ENCODE measurements at regions not wholly inside any gene's neighbourhood (a gene's known extent, or its start where the extent isn't known, plus 50 kb on each side); places are given as distances from the start of the nearest gene placed in this dataset.

DNA sequence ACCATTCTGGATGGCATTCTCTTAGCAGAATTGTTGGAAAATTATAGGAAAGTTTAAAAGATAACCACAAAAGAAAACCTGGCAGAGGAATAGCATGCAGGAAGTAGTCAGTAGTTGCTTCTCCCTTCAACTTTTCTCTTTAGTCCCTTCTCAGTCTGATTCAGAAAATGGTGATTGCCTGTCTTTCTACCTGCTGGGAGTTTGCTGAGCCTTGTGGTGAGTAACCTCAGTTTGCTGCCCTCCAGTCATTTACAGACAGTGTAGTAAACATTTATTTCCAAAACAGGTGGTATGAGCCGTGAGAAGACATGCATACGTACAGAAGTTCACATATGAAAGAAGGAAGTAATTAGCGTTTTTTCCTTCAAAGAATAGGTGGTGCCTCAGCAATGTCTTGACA is 224.7 kb upstream of the POU1F1 start:
- no peaks in the 10 kb centered on the region for H3K27me3 ChIP-seq
- no peaks in the 10 kb centered on the region for H3K4me1 ChIP-seq (ENCODE audit: control insufficient read depth in 1 of 2, insufficient read depth in 1 of 2, low read depth in 1 of 2, low read length in 1 of 2)
- H3K36me3 ChIP-seq, result no peaks in the 10 kb centered on the region
- no peaks in the 10 kb centered on the region for H3K9me3 ChIP-seq
- H3K27ac ChIP-seq, result no peak overlapping the region
- no peak overlapping the region for H3K4me3 ChIP-seq (ENCODE audit: low read depth in 1 of 2, low read length in 1 of 2)
- TF ChIP-seq, protein P1, sequence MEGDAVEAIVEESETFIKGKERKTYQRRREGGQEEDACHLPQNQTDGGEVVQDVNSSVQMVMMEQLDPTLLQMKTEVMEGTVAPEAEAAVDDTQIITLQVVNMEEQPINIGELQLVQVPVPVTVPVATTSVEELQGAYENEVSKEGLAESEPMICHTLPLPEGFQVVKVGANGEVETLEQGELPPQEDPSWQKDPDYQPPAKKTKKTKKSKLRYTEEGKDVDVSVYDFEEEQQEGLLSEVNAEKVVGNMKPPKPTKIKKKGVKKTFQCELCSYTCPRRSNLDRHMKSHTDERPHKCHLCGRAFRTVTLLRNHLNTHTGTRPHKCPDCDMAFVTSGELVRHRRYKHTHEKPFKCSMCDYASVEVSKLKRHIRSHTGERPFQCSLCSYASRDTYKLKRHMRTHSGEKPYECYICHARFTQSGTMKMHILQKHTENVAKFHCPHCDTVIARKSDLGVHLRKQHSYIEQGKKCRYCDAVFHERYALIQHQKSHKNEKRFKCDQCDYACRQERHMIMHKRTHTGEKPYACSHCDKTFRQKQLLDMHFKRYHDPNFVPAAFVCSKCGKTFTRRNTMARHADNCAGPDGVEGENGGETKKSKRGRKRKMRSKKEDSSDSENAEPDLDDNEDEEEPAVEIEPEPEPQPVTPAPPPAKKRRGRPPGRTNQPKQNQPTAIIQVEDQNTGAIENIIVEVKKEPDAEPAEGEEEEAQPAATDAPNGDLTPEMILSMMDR (IDR thresholded peaks at IDR 0.05), result no peak

DNA sequence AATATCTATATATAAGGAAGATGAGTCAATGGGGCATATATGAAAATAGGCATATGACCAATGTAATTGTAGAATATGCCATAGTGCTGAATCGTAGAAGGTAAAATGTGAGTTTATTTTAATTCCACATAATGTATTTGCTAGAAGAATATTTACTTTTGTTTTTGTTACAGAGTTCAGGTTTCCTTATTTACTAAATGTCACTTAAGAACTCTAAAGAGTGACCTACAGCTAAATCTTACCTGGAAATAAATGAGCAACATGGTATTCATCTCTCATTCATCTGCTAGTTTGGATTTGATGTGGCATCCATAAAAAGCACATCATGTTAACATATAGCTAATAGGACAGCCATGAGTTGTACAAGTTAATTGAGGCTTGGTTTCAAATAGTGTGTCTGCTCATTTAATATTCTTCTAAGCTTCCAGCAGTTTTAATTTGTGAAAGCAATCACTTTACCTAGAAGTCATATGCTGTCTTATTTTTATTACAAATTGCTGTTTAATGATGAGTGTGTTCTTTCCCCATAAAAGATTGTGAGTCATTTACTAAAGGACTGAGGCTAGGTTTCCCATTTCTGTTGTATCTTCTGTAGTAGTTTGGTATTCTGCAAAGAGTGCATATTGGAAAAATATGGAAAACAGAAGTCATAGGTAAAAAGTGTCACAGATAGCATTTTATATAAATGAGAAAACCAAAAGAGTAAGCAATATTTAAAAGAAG is 222.1 kb upstream of the POU1F1 start:
- Histone ChIP-seq H3K4me3 (ENCODE audit: low read depth in 1 of 2, low read length in 1 of 2) (no peak overlapping the region), H3K27ac (no peak overlapping the region), H3K27me3 (no peaks in the 10 kb centered on the region), H3K36me3 (no peaks in the 10 kb centered on the region), H3K4me1 (ENCODE audit: control insufficient read depth in 1 of 2, insufficient read depth in 1 of 2, low read depth in 1 of 2, low read length in 1 of 2) (no peaks in the 10 kb centered on the region), H3K9me3 (no peaks in the 10 kb centered on the region)
- TF ChIP-seq, protein P1 (IDR thresholded peaks at IDR 0.05), result no peak

DNA sequence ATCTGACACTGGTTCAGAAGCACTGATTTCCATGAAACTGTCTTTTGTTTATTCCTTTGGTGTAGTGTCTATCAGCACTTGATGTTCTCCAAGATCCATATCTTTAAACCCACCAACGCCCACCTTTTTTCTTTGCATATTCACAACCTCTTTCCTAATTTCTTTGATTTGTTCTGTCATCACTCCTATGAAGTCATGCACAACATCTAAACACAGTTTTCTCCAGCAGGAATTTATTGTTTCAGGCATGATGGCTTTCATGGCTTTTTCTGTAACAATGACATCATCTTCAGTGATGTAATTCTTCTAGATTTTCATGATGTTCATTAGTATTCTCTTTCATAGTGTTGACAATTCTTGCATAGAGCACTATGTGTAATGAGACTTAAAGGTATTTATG is 219.6 kb upstream of the POU1F1 start:
- Histone ChIP-seq H3K27ac (no peak overlapping the region), H3K9me3 (no peaks in the 10 kb centered on the region), H3K4me1 (ENCODE audit: control insufficient read depth in 1 of 2, insufficient read depth in 1 of 2, low read depth in 1 of 2, low read length in 1 of 2) (no peaks in the 10 kb centered on the region), H3K4me3 (ENCODE audit: low read depth in 1 of 2, low read length in 1 of 2) (no peak overlapping the region), H3K27me3 (no peaks in the 10 kb centered on the region), H3K36me3 (no peaks in the 10 kb centered on the region)
- TF ChIP-seq, protein P1 (IDR thresholded peaks at IDR 0.05), result no peak

DNA sequence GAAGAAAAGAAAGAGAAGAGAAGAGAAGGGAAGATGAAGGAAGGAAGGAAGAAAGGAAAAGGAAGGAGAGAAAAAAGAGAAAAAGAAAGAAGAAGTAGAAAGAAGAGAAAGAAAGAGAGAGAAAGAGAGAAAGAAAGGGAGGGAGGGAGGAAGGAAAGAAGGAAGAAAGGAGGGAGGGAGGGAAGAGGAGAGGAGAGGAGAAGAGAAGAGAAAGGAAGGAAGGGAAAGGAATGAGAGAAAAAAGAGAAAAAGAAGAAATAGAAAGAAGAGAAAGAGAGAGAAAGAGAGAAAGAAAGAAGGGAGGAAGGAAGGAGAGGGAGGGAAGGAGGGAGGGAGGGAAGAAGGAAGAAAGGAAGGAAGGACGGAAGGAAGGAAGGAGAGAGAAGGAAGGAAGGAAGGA is 217.9 kb upstream of the POU1F1 start:
- Histone ChIP-seq H3K27me3 (no peaks in the 10 kb centered on the region), H3K36me3 (no peaks in the 10 kb centered on the region), H3K4me1 (ENCODE audit: control insufficient read depth in 1 of 2, insufficient read depth in 1 of 2, low read depth in 1 of 2, low read length in 1 of 2) (no peaks in the 10 kb centered on the region), H3K4me3 (ENCODE audit: low read depth in 1 of 2, low read length in 1 of 2) (no peak overlapping the region), H3K27ac (no peak overlapping the region), H3K9me3 (no peaks in the 10 kb centered on the region)
- TF ChIP-seq, protein P1 (IDR thresholded peaks at IDR 0.05), result no peak

DNA sequence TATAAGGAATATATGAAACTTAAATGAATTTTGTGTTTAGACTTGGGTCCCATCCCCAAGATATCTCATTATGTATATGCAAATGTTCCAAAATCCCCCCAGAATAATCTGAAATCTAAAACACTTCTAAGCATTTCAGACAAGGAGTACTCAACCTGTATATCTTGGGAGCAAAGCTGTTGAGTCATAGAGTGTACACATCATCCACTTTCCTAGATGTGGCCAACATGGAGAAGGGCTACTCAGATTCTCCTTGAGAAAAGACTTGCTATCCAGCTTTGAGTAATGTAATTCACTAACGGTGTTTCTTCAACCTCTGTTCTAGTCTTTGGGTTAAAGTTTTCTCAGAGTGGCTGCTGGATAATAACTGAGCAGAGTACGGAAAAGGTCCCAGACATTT is 215.5 kb upstream of the POU1F1 start:
- H3K4me3 ChIP-seq (ENCODE audit: low read depth in 1 of 2, low read length in 1 of 2), result no peak overlapping the region
- H3K9me3 ChIP-seq, result no peaks in the 10 kb centered on the region
- H3K27me3 ChIP-seq, result no peaks in the 10 kb centered on the region
- no peaks in the 10 kb centered on the region for H3K36me3 ChIP-seq
- TF ChIP-seq, protein P1 (IDR thresholded peaks at IDR 0.05), result no peak
- H3K27ac ChIP-seq, result no peak overlapping the region
- H3K4me1 ChIP-seq (ENCODE audit: control insufficient read depth in 1 of 2, insufficient read depth in 1 of 2, low read depth in 1 of 2, low read length in 1 of 2), result no peaks in the 10 kb centered on the region
